Loucy (cell line): ENCODE measurements at regions not wholly inside any gene's neighbourhood (a gene's known extent, or its start where the extent isn't known, plus 50 kb on each side); places are given as distances from the start of the nearest gene placed in this dataset.

ENCODE experiments used
- CTCF ChIP-seq: fragments of 200-600 bp; sonication (generic); conservative IDR thresholded peaks from 2 replicates; pipeline ENCODE4 v1.5.1; 2014; ENCODE audit warnings: mild to moderate bottlenecking, antibody characterized with exemption, low read length
- EZH2phosphoT487 ChIP-seq: fragments of 200-600 bp; IDR thresholded peaks from 2 replicates; pipeline ENCODE4 v1.6.1; 2018; ENCODE audit warnings: antibody characterized with exemption, mild to moderate bottlenecking, moderate library complexity, borderline replicate concordance

- no peak for TF ChIP-seq CTCF
- no peak for TF ChIP-seq EZH2phosphoT487
Observed at GRCh38 chr1:87968197-87968955, 639.7 kb downstream of the LMO4 start.
